Lower lobe of right lung (tissue), 2 donors: ENCODE measurements at regions not wholly inside any gene's neighbourhood (a gene's known extent, or its start where the extent isn't known, plus 50 kb on each side); places are given as distances from the start of the nearest gene placed in this dataset.
"Not testable (repeated sequence)": the region's sequence is repeated elsewhere in the genome, so short reads cannot be mapped to it uniquely, and the experiment has no call there.

Experiments
- ATAC-seq, 2 donors: fragments of 200-7000 bp; cut with Tn5 transposase; one replicate each; pipeline ENCODE4 v1.9.1; 2020 to 2022; ENCODE audit warnings: mild to moderate bottlenecking in 2 of 2, moderate library complexity in 2 of 2
- DNase-seq: peaks from one replicate; pipeline ENCODE4 v3.0.0-alpha.2; 2020
- H3K27ac ChIP-seq: fragments of 200-600 bp; one replicate; pipeline ENCODE4 v1.8.0; 2022
- H3K27me3 ChIP-seq: fragments of 200-600 bp; one replicate; pipeline ENCODE4 v1.8.0; 2022; ENCODE audit warnings: low read depth
- H3K36me3 ChIP-seq: fragments of 200-600 bp; one replicate; pipeline ENCODE4 v1.8.0; 2022; ENCODE audit warnings: mild to moderate bottlenecking
- H3K4me1 ChIP-seq: fragments of 200-600 bp; one replicate; pipeline ENCODE4 v1.8.0; 2022
- H3K4me3 ChIP-seq: fragments of 200-600 bp; one replicate; pipeline ENCODE4 v1.8.0; 2022; ENCODE audit warnings: mild to moderate bottlenecking
- H3K9me3 ChIP-seq: fragments of 200-600 bp; one replicate; pipeline ENCODE4 v1.8.0; 2022
- intact Hi-C: fragments of 100-400 bp; cut with DNase I; formaldehyde crosslinking; loops from one replicate; pipeline ENCODE4 v1.11.0; 2022
- TF ChIP-seq, protein P1 (sequence below): fragments of 200-600 bp; IDR thresholded peaks from one replicate; pipeline ENCODE4 v1.8.0; 2022; ENCODE audit warnings: antibody characterized with exemption, mild to moderate bottlenecking
- donor health status: DM: no; HTN: yes; CAD: no; lungs with severe emphysema.

DNA sequence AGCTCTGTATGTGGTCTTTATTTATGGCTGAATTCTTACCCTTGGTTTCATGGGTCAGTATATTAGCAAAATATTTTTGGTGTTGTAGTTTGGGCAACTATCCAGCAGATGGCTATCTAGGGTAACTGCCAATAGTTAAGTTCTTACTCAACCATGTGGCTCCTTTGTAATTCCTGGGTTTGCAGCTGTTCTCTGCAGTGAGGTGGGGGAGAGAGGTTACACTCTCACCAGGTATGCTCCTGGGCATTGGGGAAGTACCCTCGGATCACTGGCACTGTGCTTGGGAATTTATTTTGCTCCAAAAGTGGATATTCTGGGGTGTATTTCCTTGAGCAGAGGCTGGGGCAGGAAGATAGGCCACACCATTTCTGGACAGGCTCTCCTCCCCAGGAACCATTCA lies 436.7 kb upstream of the TMPRSS15 start:
- Histone ChIP-seq H3K9me3 (no peaks in the 10 kb centered on the region), H3K27ac (no peak overlapping the region), H3K36me3 (no peaks in the 10 kb centered on the region), H3K27me3 (no peaks in the 10 kb centered on the region), H3K4me1 (no peaks in the 10 kb centered on the region), H3K4me3 (no peak overlapping the region)
- DNase-seq (no peak), ATAC-seq (no peak)
- TF ChIP-seq, protein P1, sequence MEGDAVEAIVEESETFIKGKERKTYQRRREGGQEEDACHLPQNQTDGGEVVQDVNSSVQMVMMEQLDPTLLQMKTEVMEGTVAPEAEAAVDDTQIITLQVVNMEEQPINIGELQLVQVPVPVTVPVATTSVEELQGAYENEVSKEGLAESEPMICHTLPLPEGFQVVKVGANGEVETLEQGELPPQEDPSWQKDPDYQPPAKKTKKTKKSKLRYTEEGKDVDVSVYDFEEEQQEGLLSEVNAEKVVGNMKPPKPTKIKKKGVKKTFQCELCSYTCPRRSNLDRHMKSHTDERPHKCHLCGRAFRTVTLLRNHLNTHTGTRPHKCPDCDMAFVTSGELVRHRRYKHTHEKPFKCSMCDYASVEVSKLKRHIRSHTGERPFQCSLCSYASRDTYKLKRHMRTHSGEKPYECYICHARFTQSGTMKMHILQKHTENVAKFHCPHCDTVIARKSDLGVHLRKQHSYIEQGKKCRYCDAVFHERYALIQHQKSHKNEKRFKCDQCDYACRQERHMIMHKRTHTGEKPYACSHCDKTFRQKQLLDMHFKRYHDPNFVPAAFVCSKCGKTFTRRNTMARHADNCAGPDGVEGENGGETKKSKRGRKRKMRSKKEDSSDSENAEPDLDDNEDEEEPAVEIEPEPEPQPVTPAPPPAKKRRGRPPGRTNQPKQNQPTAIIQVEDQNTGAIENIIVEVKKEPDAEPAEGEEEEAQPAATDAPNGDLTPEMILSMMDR, result no peak
- intact Hi-C loops, result no loop called here

GRCh38 chr21:18857606-18858005 lies 454.0 kb upstream of the TMPRSS15 start:
- DNase-seq, H3K27me3 ChIP-seq, H3K4me3 ChIP-seq, H3K36me3 ChIP-seq, H3K4me1 ChIP-seq, H3K9me3 ChIP-seq, ATAC-seq, H3K27ac ChIP-seq, intact Hi-C loops: not testable (repeated sequence)

DNA sequence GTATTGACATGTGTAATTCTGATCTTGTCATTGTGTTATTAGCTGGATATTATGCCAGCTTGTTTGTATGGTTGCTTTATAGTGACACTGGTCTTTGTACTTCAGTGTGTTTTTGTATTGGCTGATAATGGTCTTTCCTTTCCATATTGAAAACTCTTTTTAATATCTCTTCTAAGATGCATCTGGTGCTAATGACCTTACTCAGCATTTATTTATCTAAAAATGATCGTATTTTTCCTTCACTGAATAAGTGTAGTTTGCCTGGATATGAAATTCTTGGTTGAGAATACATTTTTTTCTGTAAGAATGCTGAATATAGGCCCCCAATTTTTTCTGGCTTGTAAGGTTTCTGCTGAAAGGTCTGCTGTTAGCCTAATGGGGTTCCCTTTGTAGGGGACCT lies 465.5 kb upstream of the TMPRSS15 start:
- Histone ChIP-seq H3K9me3 (no peaks in the 10 kb centered on the region), H3K4me1 (no peaks in the 10 kb centered on the region), H3K36me3 (no peaks in the 10 kb centered on the region), H3K27me3 (no peaks in the 10 kb centered on the region), H3K27ac (no peak overlapping the region), H3K4me3 (no peak overlapping the region)
- TF ChIP-seq, protein P1, result no peak
- ATAC-seq, result no peak
- no peak for DNase-seq
- intact Hi-C loops, result no loop called here

DNA sequence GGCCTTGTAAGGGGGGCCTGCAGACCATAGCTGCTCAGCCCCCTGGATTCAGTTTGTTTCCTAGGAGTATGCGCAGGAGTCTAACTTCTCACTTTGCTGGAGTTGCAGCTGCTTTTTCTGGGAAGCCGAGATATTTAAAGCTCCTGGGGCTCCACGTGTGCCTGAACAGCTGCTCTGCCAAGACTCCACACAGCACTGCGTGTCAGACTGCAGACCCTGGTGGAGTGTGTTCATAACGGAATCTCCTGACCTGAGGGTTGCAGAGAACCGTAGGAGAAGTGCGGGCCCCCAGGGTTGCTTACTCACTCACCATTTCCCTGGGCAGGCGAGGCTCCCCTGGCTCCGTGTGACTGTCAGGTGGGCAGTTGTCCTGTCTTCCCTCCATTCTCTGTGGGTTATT lies 474.3 kb upstream of the TMPRSS15 start:
- Histone ChIP-seq H3K9me3 (peaks cover 2% of the 10 kb centered on the region), H3K27ac (no peak overlapping the region), H3K36me3 (no peaks in the 10 kb centered on the region), H3K4me1 (no peaks in the 10 kb centered on the region), H3K27me3 (no peaks in the 10 kb centered on the region), H3K4me3 (no peak overlapping the region)
- TF ChIP-seq, protein P1, result no peak
- no peak for ATAC-seq
- DNase-seq, result no peak
- intact Hi-C loops, result no loop called here

DNA sequence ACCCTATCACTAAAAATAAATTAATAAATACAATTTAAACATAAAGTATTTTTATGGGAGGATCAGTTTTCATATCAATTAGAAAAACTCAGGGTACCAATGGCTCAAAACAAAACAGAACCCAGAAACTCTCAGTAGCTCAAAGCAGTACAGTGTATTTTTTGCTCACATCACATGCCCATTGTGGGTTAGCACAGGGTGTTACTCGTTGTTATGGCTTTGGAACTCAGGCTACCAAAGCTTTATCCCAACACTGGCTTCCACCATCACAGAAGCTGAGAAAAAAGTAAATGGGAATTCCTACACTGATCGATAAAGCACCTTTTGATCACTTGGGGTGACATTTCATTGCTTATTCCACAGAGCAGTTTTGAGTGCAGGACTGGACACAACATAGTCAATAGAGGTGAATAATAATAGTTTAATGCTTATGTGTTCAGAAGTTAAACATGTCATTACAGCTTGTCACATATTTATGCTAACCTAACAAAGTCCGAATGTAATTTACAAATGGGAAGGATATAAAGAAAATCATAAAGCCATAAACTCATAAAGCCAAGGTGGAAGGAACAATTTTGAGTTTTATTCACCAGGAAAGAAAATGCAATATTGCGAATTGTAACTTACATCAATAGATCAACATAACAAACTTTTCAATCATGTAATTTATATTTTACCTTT lies 484.5 kb upstream of the TMPRSS15 start:
- Histone ChIP-seq H3K4me3 (no peak overlapping the region), H3K9me3 (no peaks in the 10 kb centered on the region), H3K27me3 (no peaks in the 10 kb centered on the region), H3K36me3 (no peaks in the 10 kb centered on the region), H3K27ac (no peak overlapping the region), H3K4me1 (no peaks in the 10 kb centered on the region)
- TF ChIP-seq, protein P1, result no peak
- DNase-seq (no peak), ATAC-seq (no peak)
- intact Hi-C loops, result no loop called here

- Histone ChIP-seq H3K27ac (no peak overlapping the region), H3K4me3 (no peak overlapping the region), H3K4me1 (no peaks in the 10 kb centered on the region), H3K27me3 (no peaks in the 10 kb centered on the region), H3K36me3 (no peaks in the 10 kb centered on the region), H3K9me3 (no peaks in the 10 kb centered on the region)
- intact Hi-C loops, result no loop called here
- no peak for ATAC-seq
- TF ChIP-seq, protein P1, result no peak
- DNase-seq, result no peak
Observed at GRCh38 chr21:18893406-18893805, 489.8 kb upstream of the TMPRSS15 start.
